ENCODE measurements at regions not wholly inside any gene's neighbourhood (a gene's known extent, or its start where the extent isn't known, plus 50 kb on each side); places are given as distances from the start of the nearest gene placed in this dataset.

- no peak for TF ChIP-seq CTCF (IDR thresholded peaks at IDR 0.05)
- TF ChIP-seq EP300 (IDR thresholded peaks at IDR 0.05): no peak
Observed at GRCh38 chr6:150698391-150698790, 98.7 kb downstream of the PLEKHG1 start.
